ENCODE measurements at regions not wholly inside any gene's neighbourhood (a gene's known extent, or its start where the extent isn't known, plus 50 kb on each side); places are given as distances from the start of the nearest gene placed in this dataset.

DNA sequence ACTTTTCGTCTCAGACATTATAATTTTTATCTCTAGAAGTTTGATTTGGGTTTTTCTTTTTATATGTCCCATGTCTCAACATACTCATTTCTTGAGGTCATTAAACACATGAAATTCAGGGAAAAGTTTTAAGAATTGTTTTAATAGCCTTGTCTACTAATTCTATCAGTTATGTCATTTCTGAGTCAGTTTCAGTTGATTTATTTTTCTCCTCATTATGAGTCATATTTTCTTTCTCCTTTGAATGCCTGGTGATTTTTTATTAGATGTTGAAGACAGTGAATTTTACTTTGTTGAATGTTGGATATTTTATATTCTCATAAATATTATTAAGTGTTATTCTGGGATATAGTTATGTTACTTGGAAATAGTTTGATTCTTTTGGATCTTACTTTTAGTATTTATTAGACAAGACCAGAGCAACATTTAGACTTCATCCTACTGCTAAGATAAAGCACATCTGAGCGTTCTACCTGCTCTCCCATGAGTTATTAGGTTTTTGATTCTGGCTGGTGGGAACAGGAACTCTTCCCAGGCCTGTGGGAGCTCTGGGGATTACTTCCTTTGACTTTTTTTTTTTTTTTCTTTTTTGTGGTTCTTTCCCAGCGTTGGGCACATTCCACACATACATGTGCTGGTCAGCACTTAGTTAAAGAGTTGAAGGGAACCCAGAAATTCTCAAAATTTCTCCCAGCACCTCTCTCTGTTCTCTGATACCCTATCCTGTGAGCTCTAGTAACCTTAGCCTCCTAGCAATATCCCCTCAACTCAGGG lies 1157.7 kb downstream of the BCL11B start:
- POLR2A ChIA-PET: no interaction called here

DNA sequence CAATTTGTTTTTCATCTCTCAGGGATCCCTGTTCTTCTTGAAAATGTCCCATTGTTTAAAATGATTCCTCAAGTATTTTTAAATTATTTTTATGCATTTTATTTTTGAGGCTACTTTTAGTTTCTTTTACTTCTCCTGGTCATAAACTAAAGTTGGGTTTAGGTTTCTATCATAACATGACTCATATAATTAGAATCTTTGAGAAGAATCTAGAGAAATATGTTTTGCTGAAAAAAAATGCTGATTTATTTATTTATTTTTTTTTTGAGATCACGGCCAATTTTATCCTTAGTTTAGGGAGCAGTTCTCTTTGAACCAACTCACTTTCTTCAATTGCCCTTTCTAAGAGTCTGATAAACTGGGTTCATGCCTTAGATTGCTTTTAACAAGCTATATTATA lies 1157.1 kb downstream of the BCL11B start:
- H3K9me3 ChIP-seq (ENCODE audit: low read length): peaks cover 91% of the 10 kb centered on the region
- no peaks in the 10 kb centered on the region for H3K4me1 ChIP-seq (ENCODE audit: insufficient read depth, low read length)
- CTCF ChIA-PET (ENCODE audit: low intra/inter-chr PET ratio, low total read pairs): no interaction called here
- intact Hi-C loops (cut with micrococcal nuclease; ENCODE audit: unreplicated experiment): no loop called here
- H3K79me2 ChIP-seq (ENCODE audit: insufficient read depth, low read length): no peaks in the 10 kb centered on the region
- in situ Hi-C loops (cut with HindIII; ENCODE audit: extremely low pct_ligation_motif_present, low pct_unique_long_range_greater_than_20kb): no loop called here
- H3K27me3 ChIP-seq (ENCODE audit: control insufficient read depth in 1 of 2, insufficient read depth in 2 of 2, low read length in 2 of 2): no peaks in the 10 kb centered on the region
- H2AFZ ChIP-seq (ENCODE audit: low read length): no peak overlapping the region
- H3K4me3 ChIP-seq (replicated peaks in 1 of 3; ENCODE audit: insufficient read depth in 1 of 3, low read depth in 2 of 3, low read length in 3 of 3): no peak overlapping the region
- POLR2A ChIA-PET: no interaction called here
- BruUV-seq (replicated peaks): no TSS peak
- H3K9ac ChIP-seq (ENCODE audit: insufficient read depth, low read depth, low read length): no peak overlapping the region
- no peak for ATAC-seq
- H3K36me3 ChIP-seq (replicated peaks in 1 of 2; ENCODE audit: control insufficient read depth in 1 of 2, insufficient read depth in 2 of 2, low read length in 2 of 2): no peaks in the 10 kb centered on the region
- no peak overlapping the region for H3K27ac ChIP-seq (ENCODE audit: extremely low read length, insufficient read depth, low read length)
- no peak for DNase-seq (ENCODE audit: low spot score)
- 44% methylated on average over 1 of the region's 1 CpG for WGBS (ENCODE audit: low lambda C conversion rate)
- no peak overlapping the region for H3K4me2 ChIP-seq (ENCODE audit: low read depth, low read length)
- FAIRE-seq: no peak
- no peaks in the 10 kb centered on the region for H4K20me1 ChIP-seq (ENCODE audit: insufficient read depth, low read length)
- TF ChIP-seq SUZ12 (IDR thresholded peaks at IDR 0.05; ENCODE audit: low read depth, low read length): no peak

More for the DNA sequence above, 1157.7 kb downstream of the BCL11B start:
- TF ChIP-seq, protein P1, sequence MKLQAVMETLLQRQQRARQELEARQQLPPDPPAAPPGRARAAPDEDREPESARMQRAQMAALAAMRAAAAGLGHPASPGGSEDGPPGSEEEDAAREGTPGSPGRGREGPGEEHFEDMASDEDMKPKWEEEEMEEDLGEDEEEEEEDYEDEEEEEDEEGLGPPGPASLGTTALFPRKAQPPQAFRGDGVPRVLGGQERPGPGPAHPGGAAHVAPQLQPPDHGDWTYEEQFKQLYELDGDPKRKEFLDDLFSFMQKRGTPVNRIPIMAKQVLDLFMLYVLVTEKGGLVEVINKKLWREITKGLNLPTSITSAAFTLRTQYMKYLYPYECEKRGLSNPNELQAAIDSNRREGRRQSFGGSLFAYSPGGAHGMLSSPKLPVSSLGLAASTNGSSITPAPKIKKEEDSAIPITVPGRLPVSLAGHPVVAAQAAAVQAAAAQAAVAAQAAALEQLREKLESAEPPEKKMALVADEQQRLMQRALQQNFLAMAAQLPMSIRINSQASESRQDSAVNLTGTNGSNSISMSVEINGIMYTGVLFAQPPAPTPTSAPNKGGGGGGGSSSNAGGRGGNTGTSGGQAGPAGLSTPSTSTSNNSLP (IDR thresholded peaks at IDR 0.05; ENCODE audit: low read depth, low read length): no peak
- no peak for TF ChIP-seq ZBTB3 (CRISPR knock-in tag; IDR thresholded peaks at IDR 0.05; ENCODE audit: borderline replicate concordance, low read depth)
- peaks cover 90% of the 10 kb centered on the region for H3K9me3 ChIP-seq (ENCODE audit: low read length)
- no peak overlapping the region for H3K4me2 ChIP-seq (ENCODE audit: low read depth, low read length)
- intact Hi-C loops (cut with micrococcal nuclease; ENCODE audit: unreplicated experiment) (no loop called here), in situ Hi-C loops (cut with HindIII; ENCODE audit: extremely low pct_ligation_motif_present, low pct_unique_long_range_greater_than_20kb) (no loop called here)
- H3K27me3 ChIP-seq (ENCODE audit: control insufficient read depth in 1 of 2, insufficient read depth in 2 of 2, low read length in 2 of 2): no peaks in the 10 kb centered on the region
- WGBS (ENCODE audit: low lambda C conversion rate): 0% methylated on average over 3 of the region's 3 CpGs
- DNase-seq (ENCODE audit: low spot score) (no peak), FAIRE-seq (no peak), ATAC-seq (no peak)
- no peaks in the 10 kb centered on the region for H3K4me1 ChIP-seq (ENCODE audit: insufficient read depth, low read length)
- no peak overlapping the region for H2AFZ ChIP-seq (ENCODE audit: low read length)
- no peaks in the 10 kb centered on the region for H3K36me3 ChIP-seq (replicated peaks in 1 of 2; ENCODE audit: control insufficient read depth in 1 of 2, insufficient read depth in 2 of 2, low read length in 2 of 2)
- CTCF ChIA-PET (ENCODE audit: low intra/inter-chr PET ratio, low total read pairs): no interaction called here
- BruUV-seq (replicated peaks): no TSS peak
- H4K20me1 ChIP-seq (ENCODE audit: insufficient read depth, low read length): no peaks in the 10 kb centered on the region
- H3K9ac ChIP-seq (ENCODE audit: insufficient read depth, low read depth, low read length): no peak overlapping the region
- H3K79me2 ChIP-seq (ENCODE audit: insufficient read depth, low read length): no peaks in the 10 kb centered on the region
- H3K4me3 ChIP-seq (replicated peaks in 1 of 3; ENCODE audit: insufficient read depth in 1 of 3, low read depth in 2 of 3, low read length in 3 of 3): no peak overlapping the region
- no peak overlapping the region for H3K27ac ChIP-seq (ENCODE audit: extremely low read length, insufficient read depth, low read length)

Measured in HepG2 (cell line).